ENCODE measurements at regions not wholly inside any gene's neighbourhood (a gene's known extent, or its start where the extent isn't known, plus 50 kb on each side); places are given as distances from the start of the nearest gene placed in this dataset.

- DNase-seq (ENCODE audit: extremely low spot score), result peak; percentile 20
- ChIA-PET POLR2A (no interaction called here), CTCF (interaction anchor here (0.7 kb wide), 1 partner anchor 43 kb away, joined by 4 read pairs; no protein-coding TSS in a partner anchor)
- no peak for TF ChIP-seq NFRKB (IDR thresholded peaks at IDR 0.05)
- no peak for TF ChIP-seq ELF4 (IDR thresholded peaks at IDR 0.05)
- TF ChIP-seq PKNOX1 (IDR thresholded peaks at IDR 0.05), result no peak
- no peak for TF ChIP-seq FOXA1 (IDR thresholded peaks at IDR 0.05)
- TF ChIP-seq HDGF (IDR thresholded peaks at IDR 0.05; ENCODE audit: borderline replicate concordance), result no peak
- TF ChIP-seq BHLHE40 (IDR thresholded peaks at IDR 0.05; ENCODE audit: borderline replicate concordance), result no peak
- TF ChIP-seq CTBP1 (IDR thresholded peaks at IDR 0.05; ENCODE audit: borderline replicate concordance), result no peak
- no peak for TF ChIP-seq FOXK2 (IDR thresholded peaks at IDR 0.05)
- no peak for TF ChIP-seq ZNF384 (IDR thresholded peaks at IDR 0.05)
- TF ChIP-seq SUZ12 (IDR thresholded peaks at IDR 0.05), result no peak
Measured at GRCh38 chr3:103794656-103795055, 1359.8 kb downstream of the ZPLD1 start.

- POLR2A ChIA-PET, result no interaction called here
Measured at GRCh38 chr3:103796068-103796467, 1361.3 kb downstream of the ZPLD1 start.

GRCh38 chr3:103803787-103804186 is 1369.0 kb downstream of the ZPLD1 start:
- ChIA-PET POLR2A (no interaction called here), CTCF (no interaction called here)
- TF ChIP-seq PKNOX1 (IDR thresholded peaks at IDR 0.05) (no peak), CTBP1 (IDR thresholded peaks at IDR 0.05; ENCODE audit: borderline replicate concordance) (no peak), TARDBP (IDR thresholded peaks at IDR 0.05) (no peak), FOXM1 (IDR thresholded peaks at IDR 0.05; ENCODE audit: borderline replicate concordance) (no peak), L3MBTL2 (conservative IDR thresholded peaks at IDR 0.05) (no peak), LEF1 (IDR thresholded peaks at IDR 0.05; ENCODE audit: borderline replicate concordance) (no peak), HDGF (IDR thresholded peaks at IDR 0.05; ENCODE audit: borderline replicate concordance) (no peak), FOXK2 (IDR thresholded peaks at IDR 0.05) (no peak), NFRKB (IDR thresholded peaks at IDR 0.05) (no peak), ELF4 (IDR thresholded peaks at IDR 0.05) (no peak)
- no peak for DNase-seq (ENCODE audit: extremely low spot score)

More at GRCh38 chr3:103796068-103796467, 1361.3 kb downstream of the ZPLD1 start:
- CTCF ChIA-PET, result no interaction called here
- DNase-seq (ENCODE audit: extremely low spot score), result no peak
- TF ChIP-seq PKNOX1 (IDR thresholded peaks at IDR 0.05) (peak; percentile 83), FOXA1 (IDR thresholded peaks at IDR 0.05) (0 out of 2 replicates have a peak, but pooled peaks have one; percentile 35), LEF1 (IDR thresholded peaks at IDR 0.05; ENCODE audit: borderline replicate concordance) (peak; percentile 97), FOXM1 (IDR thresholded peaks at IDR 0.05; ENCODE audit: borderline replicate concordance) (peak; percentile 7; the same call in 1 of the 2 replicates), CTBP1 (IDR thresholded peaks at IDR 0.05; ENCODE audit: borderline replicate concordance) (peak; percentile 82), FOXK2 (IDR thresholded peaks at IDR 0.05) (no peak), ARNT (IDR thresholded peaks at IDR 0.05) (peak; percentile 72), BHLHE40 (IDR thresholded peaks at IDR 0.05; ENCODE audit: borderline replicate concordance) (no peak)

DNA sequence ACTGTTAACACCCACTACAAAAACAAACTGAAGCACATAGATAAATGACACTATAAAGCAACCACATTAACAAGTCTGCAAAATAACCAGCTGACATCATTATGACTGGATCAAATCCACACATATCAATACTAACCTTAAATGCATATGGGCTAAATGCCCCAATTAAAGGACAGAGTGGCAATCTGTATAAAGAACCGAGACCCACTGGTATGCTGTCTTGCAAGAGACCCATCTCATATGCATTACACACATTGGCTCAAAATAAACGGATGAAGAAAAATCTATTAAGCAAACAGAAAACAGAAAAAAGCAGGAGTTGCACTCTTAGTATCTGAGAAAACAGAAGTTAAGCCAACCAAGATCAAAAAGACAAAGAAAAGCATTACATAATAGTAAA is 1375.4 kb downstream of the ZPLD1 start:
- ChIA-PET CTCF (no interaction called here), POLR2A (no interaction called here)
- no peak for DNase-seq (ENCODE audit: extremely low spot score)
- TF ChIP-seq LEF1 (IDR thresholded peaks at IDR 0.05; ENCODE audit: borderline replicate concordance), result no peak
- no peak for TF ChIP-seq L3MBTL2 (conservative IDR thresholded peaks at IDR 0.05)
- no peak for TF ChIP-seq SUZ12 (IDR thresholded peaks at IDR 0.05)
- TF ChIP-seq BHLHE40 (IDR thresholded peaks at IDR 0.05; ENCODE audit: borderline replicate concordance), result no peak
- no peak for TF ChIP-seq TARDBP (IDR thresholded peaks at IDR 0.05)
- no peak for TF ChIP-seq SP1 (IDR thresholded peaks at IDR 0.05)
- TF ChIP-seq PKNOX1 (IDR thresholded peaks at IDR 0.05), result no peak
- no peak for TF ChIP-seq CTBP1 (IDR thresholded peaks at IDR 0.05; ENCODE audit: borderline replicate concordance)
- no peak for TF ChIP-seq ELF4 (IDR thresholded peaks at IDR 0.05)

DNA sequence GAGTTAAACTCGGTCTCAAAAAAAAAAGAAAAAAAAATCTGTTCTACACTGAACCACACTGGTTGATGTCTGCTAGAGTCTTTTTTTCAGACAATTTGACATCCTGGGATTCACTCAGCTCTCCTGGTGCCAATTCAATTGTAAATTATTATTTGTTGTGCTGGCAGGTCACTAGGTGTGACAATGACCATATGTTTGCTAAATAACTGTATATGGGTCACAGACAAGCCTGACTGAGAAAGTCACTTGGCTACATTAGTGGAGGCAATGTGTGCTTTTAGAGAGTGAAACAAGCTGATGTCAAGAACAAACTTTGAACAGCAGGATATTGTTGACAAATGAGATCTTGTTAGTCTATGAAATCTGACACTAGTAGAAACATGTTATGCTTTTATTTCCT is 1379.1 kb downstream of the ZPLD1 start:
- POLR2A ChIA-PET, result no interaction called here
- TF ChIP-seq NFRKB (IDR thresholded peaks at IDR 0.05), result no peak
- TF ChIP-seq SP1 (IDR thresholded peaks at IDR 0.05), result no peak
- TF ChIP-seq SUZ12 (IDR thresholded peaks at IDR 0.05), result no peak
- no peak for TF ChIP-seq ELF4 (IDR thresholded peaks at IDR 0.05)
- TF ChIP-seq CTBP1 (IDR thresholded peaks at IDR 0.05; ENCODE audit: borderline replicate concordance), result no peak
- TF ChIP-seq ZNF384 (IDR thresholded peaks at IDR 0.05), result no peak
- TF ChIP-seq HDGF (IDR thresholded peaks at IDR 0.05; ENCODE audit: borderline replicate concordance), result no peak
- no peak for TF ChIP-seq PKNOX1 (IDR thresholded peaks at IDR 0.05)
- no peak for DNase-seq (ENCODE audit: extremely low spot score)
- CTCF ChIA-PET, result interaction anchor here (0.6 kb wide), 1 partner anchor 13 kb away, joined by 3 read pairs; no protein-coding TSS in a partner anchor

DNA sequence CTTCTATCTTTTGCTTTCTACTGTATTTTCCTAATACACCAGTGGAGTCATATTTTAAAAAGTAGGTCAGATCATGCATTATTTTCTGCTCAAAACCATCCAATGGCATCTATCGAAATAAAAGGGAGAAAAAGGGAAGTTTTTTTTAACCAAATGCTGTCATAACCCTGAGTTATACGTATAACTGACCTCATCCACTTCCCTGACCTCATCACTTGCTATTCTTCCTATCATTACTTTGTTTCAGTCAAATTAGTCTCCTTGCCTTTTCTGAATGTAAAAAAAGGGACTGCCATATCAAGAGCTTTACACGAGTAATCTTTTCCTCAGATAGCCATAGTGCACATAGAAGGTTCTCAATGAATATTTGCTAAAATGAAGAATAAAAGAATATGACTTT is 1383.6 kb downstream of the ZPLD1 start:
- no peak for DNase-seq (ENCODE audit: extremely low spot score)
- TF ChIP-seq NFRKB (IDR thresholded peaks at IDR 0.05), result no peak
- no peak for TF ChIP-seq L3MBTL2 (conservative IDR thresholded peaks at IDR 0.05)
- TF ChIP-seq ZNF384 (IDR thresholded peaks at IDR 0.05), result no peak
- CTCF ChIA-PET, result no interaction called here
- POLR2A ChIA-PET, result no interaction called here

Data from HEK293T (cell line).